Spleen (tissue), 7 donors: ENCODE measurements at regions not wholly inside any gene's neighbourhood (a gene's known extent, or its start where the extent isn't known, plus 50 kb on each side); places are given as distances from the start of the nearest gene placed in this dataset.

Experiments
- CTCF ChIP-seq, 11 experiments: fragments of 200-600 bp in 7 of 11; fragments of 450-650 bp in 4 of 11; sonication (generic) in 4 of 11; IDR thresholded peaks in 8 of 11; conservative IDR thresholded peaks in 3 of 11; 1 replicate in 7 of 11; 2 replicates in 4 of 11; pipeline versions ENCODE4 v1.4.0 to v1.8.0; 2016 to 2021; ENCODE audit warnings: antibody characterized with exemption in 11 of 11, inconsistent platforms in 4 of 11, mild to moderate bottlenecking in 1 of 11
- POLR2A ChIP-seq, 3 donors: fragments of 450-650 bp; IDR thresholded peaks; one replicate each; pipeline ENCODE4 v1.5.1; 2017; ENCODE audit warnings: antibody characterized with exemption in 3 of 3, mild to moderate bottlenecking in 1 of 3
- POLR2AphosphoS5 ChIP-seq, 3 donors: sonication (generic); formaldehyde crosslinking; IDR thresholded peaks; one replicate each; pipeline ENCODE4 v1.5.1; 2017; ENCODE audit warnings: antibody characterized with exemption in 3 of 3
- donor health status: DM: no; HTN: no; CAD: no; lungs with moderate emphysema.
- donor health status: DM: no; HTN: no; CAD: no.
- donor health status: DM: no; HTN: no; CAD: no.

GRCh38 chr10:59595593-59595992, 114.1 kb downstream of the SLC16A9 start:
- TF ChIP-seq CTCF (IDR thresholded peaks at IDR 0.05 in 8 of 11, conservative IDR thresholded peaks at IDR 0.05 in 3 of 11) (no peak), POLR2A (IDR thresholded peaks at IDR 0.05) (no peak), POLR2AphosphoS5 (IDR thresholded peaks at IDR 0.05) (no peak)
